ENCODE measurements at regions not wholly inside any gene's neighbourhood (a gene's known extent, or its start where the extent isn't known, plus 50 kb on each side); places are given as distances from the start of the nearest gene placed in this dataset.

GRCh38 chr18:66833646-66834045, 229.8 kb upstream of the CDH19 start:
- Histone ChIP-seq H3K79me2 (ENCODE audit: insufficient read depth, low read length) (no peaks in the 10 kb centered on the region), H3K4me2 (ENCODE audit: low read length) (no peak overlapping the region), H3K4me1 (ENCODE audit: insufficient read depth, low read length, severe bottlenecking) (no peaks in the 10 kb centered on the region), H3K9me2 (ENCODE audit: low read depth, low read length) (no peaks in the 10 kb centered on the region), H3K4me3 (ENCODE audit: low read depth, low read length, poor library complexity, severe bottlenecking) (no peak overlapping the region), H3K36me3 (ENCODE audit: insufficient read depth, low read length) (no peaks in the 10 kb centered on the region), H4K20me1 (ENCODE audit: insufficient read depth, low read length) (no peaks in the 10 kb centered on the region), H3K9ac (ENCODE audit: low read length) (no peak overlapping the region), H3K27ac (ENCODE audit: low read depth, low read length, poor library complexity, severe bottlenecking) (no peak overlapping the region), H3F3A (ENCODE audit: insufficient read depth, low read length) (no peaks in the 10 kb centered on the region), H3K9me3 (ENCODE audit: low read length) (no peaks in the 10 kb centered on the region), H3K27me3 (ENCODE audit: insufficient read depth, low read length) (no peaks in the 10 kb centered on the region), H2AFZ (ENCODE audit: low read length) (no peak overlapping the region)
- TF ChIP-seq CTCF (IDR thresholded peaks at IDR 0.05; ENCODE audit: low read length) (no peak), EZH2 (IDR thresholded peaks at IDR 0.05; ENCODE audit: borderline replicate concordance, low read length) (no peak)

GRCh38 chr18:66826211-66826610, 222.3 kb upstream of the CDH19 start:
- no peak overlapping the region for H3K4me2 ChIP-seq (ENCODE audit: low read length)
- H4K20me1 ChIP-seq (ENCODE audit: insufficient read depth, low read length), result no peaks in the 10 kb centered on the region
- no peaks in the 10 kb centered on the region for H3K36me3 ChIP-seq (ENCODE audit: insufficient read depth, low read length)
- H3K4me1 ChIP-seq (ENCODE audit: insufficient read depth, low read length, severe bottlenecking), result no peaks in the 10 kb centered on the region
- H3K27ac ChIP-seq (ENCODE audit: low read depth, low read length, poor library complexity, severe bottlenecking), result no peak overlapping the region
- H3F3A ChIP-seq (ENCODE audit: insufficient read depth, low read length), result no peaks in the 10 kb centered on the region
- no peak overlapping the region for H3K4me3 ChIP-seq (ENCODE audit: low read depth, low read length, poor library complexity, severe bottlenecking)
- H3K27me3 ChIP-seq (ENCODE audit: insufficient read depth, low read length), result no peaks in the 10 kb centered on the region
- H3K9ac ChIP-seq (ENCODE audit: low read length), result no peak overlapping the region
- TF ChIP-seq EZH2 (IDR thresholded peaks at IDR 0.05; ENCODE audit: borderline replicate concordance, low read length) (no peak), CTCF (IDR thresholded peaks at IDR 0.05; ENCODE audit: low read length) (no peak)
- no peak overlapping the region for H2AFZ ChIP-seq (ENCODE audit: low read length)
- no peaks in the 10 kb centered on the region for H3K79me2 ChIP-seq (ENCODE audit: insufficient read depth, low read length)
- no peaks in the 10 kb centered on the region for H3K9me2 ChIP-seq (ENCODE audit: low read depth, low read length)
- H3K9me3 ChIP-seq (ENCODE audit: low read length), result no peaks in the 10 kb centered on the region

GRCh38 chr18:66825347-66825746, 221.5 kb upstream of the CDH19 start:
- no peaks in the 10 kb centered on the region for H3K9me3 ChIP-seq (ENCODE audit: low read length)
- TF ChIP-seq EZH2 (IDR thresholded peaks at IDR 0.05; ENCODE audit: borderline replicate concordance, low read length), result no peak
- TF ChIP-seq CTCF (IDR thresholded peaks at IDR 0.05; ENCODE audit: low read length), result no peak
- H3K27me3 ChIP-seq (ENCODE audit: insufficient read depth, low read length), result no peaks in the 10 kb centered on the region
- H3K27ac ChIP-seq (ENCODE audit: low read depth, low read length, poor library complexity, severe bottlenecking), result no peak overlapping the region
- no peaks in the 10 kb centered on the region for H3K79me2 ChIP-seq (ENCODE audit: insufficient read depth, low read length)
- no peaks in the 10 kb centered on the region for H3K9me2 ChIP-seq (ENCODE audit: low read depth, low read length)
- H3K4me1 ChIP-seq (ENCODE audit: insufficient read depth, low read length, severe bottlenecking), result no peaks in the 10 kb centered on the region
- no peak overlapping the region for H2AFZ ChIP-seq (ENCODE audit: low read length)
- no peak overlapping the region for H3K9ac ChIP-seq (ENCODE audit: low read length)
- H3K36me3 ChIP-seq (ENCODE audit: insufficient read depth, low read length), result no peaks in the 10 kb centered on the region
- H4K20me1 ChIP-seq (ENCODE audit: insufficient read depth, low read length), result no peaks in the 10 kb centered on the region
- H3F3A ChIP-seq (ENCODE audit: insufficient read depth, low read length), result no peaks in the 10 kb centered on the region
- no peak overlapping the region for H3K4me2 ChIP-seq (ENCODE audit: low read length)
- no peak overlapping the region for H3K4me3 ChIP-seq (ENCODE audit: low read depth, low read length, poor library complexity, severe bottlenecking)
